Liver (tissue), 7 donors: ENCODE measurements at regions not wholly inside any gene's neighbourhood (a gene's known extent, or its start where the extent isn't known, plus 50 kb on each side); places are given as distances from the start of the nearest gene placed in this dataset.

Experiments
- DNase-seq: peaks from one replicate; pipeline ENCODE4 v3.0.0-alpha.2; 2017; ENCODE audit warnings: low spot score
- H3K27ac ChIP-seq, 2 donors: one replicate each; pipeline ENCODE4 v1.7.0; 2013; ENCODE audit warnings: inconsistent platforms in 2 of 2, low read length in 2 of 2, control low read depth in 1 of 2, low read depth in 1 of 2, mild to moderate bottlenecking in 1 of 2
- H3K27me3 ChIP-seq, 4 donors: one replicate each; pipeline versions ENCODE4 v1.6.1 to v1.7.0; 2013; ENCODE audit warnings: low read length in 3 of 4, inconsistent platforms in 1 of 4, mild to moderate bottlenecking in 1 of 4, moderate library complexity in 1 of 4; ENCODE audit not compliant: control insufficient read depth in 4 of 4, insufficient read depth in 4 of 4
- H3K36me3 ChIP-seq, 4 donors: one replicate each; pipeline versions ENCODE4 v1.6.1 to v1.7.0; 2013; ENCODE audit warnings: low read length in 3 of 4, mild to moderate bottlenecking in 3 of 4, low read depth in 1 of 4, moderate library complexity in 1 of 4; ENCODE audit not compliant: control insufficient read depth in 4 of 4, insufficient read depth in 3 of 4
- H3K4me1 ChIP-seq, 4 donors: one replicate each; pipeline versions ENCODE4 v1.6.1 to v1.7.0; 2013; ENCODE audit warnings: low read length in 3 of 4, mild to moderate bottlenecking in 3 of 4, moderate library complexity in 1 of 4; ENCODE audit not compliant: control insufficient read depth in 4 of 4, insufficient read depth in 4 of 4
- H3K4me3 ChIP-seq, 3 donors: one replicate each; pipeline versions ENCODE4 v1.6.1 to v1.7.0; 2013; ENCODE audit warnings: low read length in 3 of 3, control low read depth in 1 of 3, low read depth in 1 of 3, mild to moderate bottlenecking in 1 of 3
- H3K9ac ChIP-seq, 2 donors: one replicate each; pipeline ENCODE4 v1.7.0; 2013; ENCODE audit warnings: low read length in 2 of 2, mild to moderate bottlenecking in 2 of 2, moderate library complexity in 2 of 2, control low read depth in 1 of 2, low read depth in 1 of 2
- H3K9me3 ChIP-seq, 4 donors: one replicate each; pipeline versions ENCODE4 v1.6.1 to v1.7.0; 2013; ENCODE audit warnings: low read length in 3 of 4; ENCODE audit not compliant: control insufficient read depth in 4 of 4
- EGR1 ChIP-seq, 2 donors: IDR thresholded peaks; 2 replicates each; pipeline ENCODE4 v1.6.1; 2016 to 2018; ENCODE audit warnings: antibody characterized with exemption in 2 of 2, low read depth in 2 of 2
- FOXA1 ChIP-seq: IDR thresholded peaks from 2 replicates; pipeline ENCODE4 v1.6.1; 2016; ENCODE audit warnings: antibody characterized with exemption
- FOXA2 ChIP-seq: IDR thresholded peaks from 2 replicates; pipeline ENCODE4 v1.6.1; 2016; ENCODE audit warnings: antibody characterized with exemption
- GABPA ChIP-seq, 2 donors: IDR thresholded peaks in 1 of 2; conservative IDR thresholded peaks in 1 of 2; 2 replicates each; pipeline ENCODE4 v1.6.1; 2016; ENCODE audit warnings: antibody characterized with exemption in 2 of 2, mild to moderate bottlenecking in 1 of 2, moderate library complexity in 1 of 2
- HNF4A ChIP-seq, 2 donors: conservative IDR thresholded peaks; 2 replicates each; pipeline ENCODE4 v1.6.1; 2016; ENCODE audit warnings: antibody characterized with exemption in 2 of 2, mild to moderate bottlenecking in 2 of 2
- HNF4G ChIP-seq: IDR thresholded peaks from 2 replicates; pipeline ENCODE4 v1.6.1; 2016; ENCODE audit warnings: antibody characterized with exemption
- JUND ChIP-seq, 2 donors: IDR thresholded peaks; 2 replicates each; pipeline ENCODE4 v1.6.1; 2016; ENCODE audit warnings: antibody characterized with exemption in 2 of 2
- NR2F2 ChIP-seq: IDR thresholded peaks from 2 replicates; pipeline ENCODE4 v1.6.1; 2016; ENCODE audit warnings: antibody characterized with exemption
- RAD21 ChIP-seq, 2 donors: IDR thresholded peaks; 2 replicates each; pipeline ENCODE4 v1.6.1; 2016; ENCODE audit warnings: antibody characterized with exemption in 2 of 2, mild to moderate bottlenecking in 2 of 2
- RXRA ChIP-seq, 2 donors: IDR thresholded peaks; 2 replicates each; pipeline ENCODE4 v1.6.1; 2017 to 2018; ENCODE audit warnings: antibody characterized with exemption in 2 of 2, mild to moderate bottlenecking in 1 of 2
- SP1 ChIP-seq: IDR thresholded peaks from 2 replicates; pipeline ENCODE4 v1.6.1; 2018; ENCODE audit warnings: antibody characterized with exemption, mild to moderate bottlenecking
- TAF1 ChIP-seq: conservative IDR thresholded peaks from 2 replicates; pipeline ENCODE4 v1.6.1; 2016; ENCODE audit warnings: antibody characterized with exemption, mild to moderate bottlenecking
- YY1 ChIP-seq: IDR thresholded peaks from 2 replicates; pipeline ENCODE4 v1.6.1; 2016; ENCODE audit warnings: antibody characterized with exemption, mild to moderate bottlenecking
- TF ChIP-seq, protein P1 (sequence below): fragments of 150-350 bp; IDR thresholded peaks from 2 replicates; pipeline ENCODE4 v1.5.1; 2017; ENCODE audit warnings: improper control_type of control experiment, low read depth, low read length; ENCODE audit not compliant: missing input control
- TF ChIP-seq, protein P2 (sequence below): IDR thresholded peaks from 2 replicates; pipeline ENCODE4 v1.6.1; 2016; ENCODE audit warnings: antibody characterized with exemption
- TF ChIP-seq, protein P3 (sequence below): IDR thresholded peaks from 2 replicates; pipeline ENCODE4 v1.6.1; 2016; ENCODE audit warnings: antibody characterized with exemption
- TF ChIP-seq, protein P4 (sequence below): IDR thresholded peaks from 2 replicates; pipeline ENCODE4 v1.6.1; 2016; ENCODE audit warnings: antibody characterized with exemption
- TF ChIP-seq, protein P5 (sequence below): IDR thresholded peaks from 2 replicates; pipeline ENCODE4 v1.6.1; 2016; ENCODE audit warnings: antibody characterized with exemption, mild to moderate bottlenecking
- donor health status: healthy.
- donor health status: healthy.
- donor health status: healthy.
- donor health status: healthy.

DNA sequence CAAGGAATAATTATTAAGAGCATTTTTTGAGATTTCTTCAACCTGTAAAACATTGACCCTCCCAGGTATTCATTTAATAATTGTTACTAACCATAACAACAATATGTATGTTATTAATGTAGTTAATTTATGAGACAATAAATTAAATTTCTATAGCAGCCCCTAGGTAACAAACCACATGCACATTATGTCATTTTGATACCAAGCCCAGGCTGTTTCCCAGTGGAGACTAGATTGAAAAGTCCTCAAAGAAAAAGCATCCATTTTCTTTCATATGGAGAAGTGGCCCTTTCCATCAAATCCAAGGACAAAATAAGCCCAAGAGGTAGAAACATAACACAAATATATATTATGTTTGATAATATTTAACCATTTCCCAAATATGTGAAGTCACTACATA lies 104.3 kb upstream of the GK2 start:
- TF ChIP-seq RAD21 (IDR thresholded peaks at IDR 0.05) (no peak), TAF1 (no peak), HNF4A (conservative IDR thresholded peaks at IDR 0.05) (no peak), EGR1 (IDR thresholded peaks at IDR 0.05; ENCODE audit: low read depth in 2 of 2) (no peak), FOXA2 (no peak), SP1 (no peak), FOXA1 (no peak), HNF4G (no peak)
- TF ChIP-seq, protein P1, sequence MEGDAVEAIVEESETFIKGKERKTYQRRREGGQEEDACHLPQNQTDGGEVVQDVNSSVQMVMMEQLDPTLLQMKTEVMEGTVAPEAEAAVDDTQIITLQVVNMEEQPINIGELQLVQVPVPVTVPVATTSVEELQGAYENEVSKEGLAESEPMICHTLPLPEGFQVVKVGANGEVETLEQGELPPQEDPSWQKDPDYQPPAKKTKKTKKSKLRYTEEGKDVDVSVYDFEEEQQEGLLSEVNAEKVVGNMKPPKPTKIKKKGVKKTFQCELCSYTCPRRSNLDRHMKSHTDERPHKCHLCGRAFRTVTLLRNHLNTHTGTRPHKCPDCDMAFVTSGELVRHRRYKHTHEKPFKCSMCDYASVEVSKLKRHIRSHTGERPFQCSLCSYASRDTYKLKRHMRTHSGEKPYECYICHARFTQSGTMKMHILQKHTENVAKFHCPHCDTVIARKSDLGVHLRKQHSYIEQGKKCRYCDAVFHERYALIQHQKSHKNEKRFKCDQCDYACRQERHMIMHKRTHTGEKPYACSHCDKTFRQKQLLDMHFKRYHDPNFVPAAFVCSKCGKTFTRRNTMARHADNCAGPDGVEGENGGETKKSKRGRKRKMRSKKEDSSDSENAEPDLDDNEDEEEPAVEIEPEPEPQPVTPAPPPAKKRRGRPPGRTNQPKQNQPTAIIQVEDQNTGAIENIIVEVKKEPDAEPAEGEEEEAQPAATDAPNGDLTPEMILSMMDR = no peak
- TF ChIP-seq, protein P2, sequence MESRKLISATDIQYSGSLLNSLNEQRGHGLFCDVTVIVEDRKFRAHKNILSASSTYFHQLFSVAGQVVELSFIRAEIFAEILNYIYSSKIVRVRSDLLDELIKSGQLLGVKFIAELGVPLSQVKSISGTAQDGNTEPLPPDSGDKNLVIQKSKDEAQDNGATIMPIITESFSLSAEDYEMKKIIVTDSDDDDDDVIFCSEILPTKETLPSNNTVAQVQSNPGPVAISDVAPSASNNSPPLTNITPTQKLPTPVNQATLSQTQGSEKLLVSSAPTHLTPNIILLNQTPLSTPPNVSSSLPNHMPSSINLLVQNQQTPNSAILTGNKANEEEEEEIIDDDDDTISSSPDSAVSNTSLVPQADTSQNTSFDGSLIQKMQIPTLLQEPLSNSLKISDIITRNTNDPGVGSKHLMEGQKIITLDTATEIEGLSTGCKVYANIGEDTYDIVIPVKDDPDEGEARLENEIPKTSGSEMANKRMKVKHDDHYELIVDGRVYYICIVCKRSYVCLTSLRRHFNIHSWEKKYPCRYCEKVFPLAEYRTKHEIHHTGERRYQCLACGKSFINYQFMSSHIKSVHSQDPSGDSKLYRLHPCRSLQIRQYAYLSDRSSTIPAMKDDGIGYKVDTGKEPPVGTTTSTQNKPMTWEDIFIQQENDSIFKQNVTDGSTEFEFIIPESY = no peak
- H3K9me3 ChIP-seq = no peaks in the 10 kb centered on the region
- H3K27me3 ChIP-seq = no peaks in the 10 kb centered on the region
- H3K4me1 ChIP-seq = no peaks in the 10 kb centered on the region
- no peak overlapping the region for H3K4me3 ChIP-seq
- H3K9ac ChIP-seq = no peak overlapping the region
- no peak for DNase-seq
- no peaks in the 10 kb centered on the region for H3K36me3 ChIP-seq
- no peak overlapping the region for H3K27ac ChIP-seq

DNA sequence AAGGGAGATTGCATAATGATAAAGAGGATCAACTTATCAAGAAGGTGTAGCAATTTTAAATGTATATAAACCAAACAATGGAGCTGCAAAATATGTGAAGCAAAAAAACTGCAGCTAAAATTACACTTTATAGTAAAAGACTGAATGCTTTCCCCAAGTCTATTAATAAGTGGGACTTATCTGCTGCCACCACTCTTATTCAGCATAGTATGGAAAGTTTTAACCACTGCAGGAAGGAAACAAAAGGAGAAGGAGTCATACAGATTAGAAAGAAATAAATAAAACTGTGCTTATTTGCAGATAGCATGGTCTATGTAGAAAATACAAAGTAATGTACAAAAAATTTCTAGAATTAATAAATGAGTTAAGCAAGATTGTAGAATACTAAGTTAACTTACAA lies 94.1 kb upstream of the GK2 start:
- no peak for DNase-seq
- Histone ChIP-seq H3K36me3 (no peaks in the 10 kb centered on the region), H3K9me3 (no peaks in the 10 kb centered on the region), H3K4me3 (no peak overlapping the region), H3K27ac (no peak overlapping the region), H3K4me1 (no peaks in the 10 kb centered on the region), H3K27me3 (no peaks in the 10 kb centered on the region), H3K9ac (no peak overlapping the region)
- no peak for TF ChIP-seq FOXA1
- no peak for TF ChIP-seq SP1
- TF ChIP-seq, protein P3, sequence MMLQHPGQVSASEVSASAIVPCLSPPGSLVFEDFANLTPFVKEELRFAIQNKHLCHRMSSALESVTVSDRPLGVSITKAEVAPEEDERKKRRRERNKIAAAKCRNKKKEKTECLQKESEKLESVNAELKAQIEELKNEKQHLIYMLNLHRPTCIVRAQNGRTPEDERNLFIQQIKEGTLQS = no peak
- TF ChIP-seq HNF4G = no peak
- TF ChIP-seq RXRA (IDR thresholded peaks at IDR 0.05) = no peak
- no peak for TF ChIP-seq NR2F2
- TF ChIP-seq, protein P1 = no peak
- TF ChIP-seq, protein P4, sequence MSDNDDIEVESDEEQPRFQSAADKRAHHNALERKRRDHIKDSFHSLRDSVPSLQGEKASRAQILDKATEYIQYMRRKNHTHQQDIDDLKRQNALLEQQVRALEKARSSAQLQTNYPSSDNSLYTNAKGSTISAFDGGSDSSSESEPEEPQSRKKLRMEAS = no peak
- no peak for TF ChIP-seq HNF4A (conservative IDR thresholded peaks at IDR 0.05)
- no peak for TF ChIP-seq RAD21 (IDR thresholded peaks at IDR 0.05)
- TF ChIP-seq, protein P2 = no peak
- TF ChIP-seq, protein P5, sequence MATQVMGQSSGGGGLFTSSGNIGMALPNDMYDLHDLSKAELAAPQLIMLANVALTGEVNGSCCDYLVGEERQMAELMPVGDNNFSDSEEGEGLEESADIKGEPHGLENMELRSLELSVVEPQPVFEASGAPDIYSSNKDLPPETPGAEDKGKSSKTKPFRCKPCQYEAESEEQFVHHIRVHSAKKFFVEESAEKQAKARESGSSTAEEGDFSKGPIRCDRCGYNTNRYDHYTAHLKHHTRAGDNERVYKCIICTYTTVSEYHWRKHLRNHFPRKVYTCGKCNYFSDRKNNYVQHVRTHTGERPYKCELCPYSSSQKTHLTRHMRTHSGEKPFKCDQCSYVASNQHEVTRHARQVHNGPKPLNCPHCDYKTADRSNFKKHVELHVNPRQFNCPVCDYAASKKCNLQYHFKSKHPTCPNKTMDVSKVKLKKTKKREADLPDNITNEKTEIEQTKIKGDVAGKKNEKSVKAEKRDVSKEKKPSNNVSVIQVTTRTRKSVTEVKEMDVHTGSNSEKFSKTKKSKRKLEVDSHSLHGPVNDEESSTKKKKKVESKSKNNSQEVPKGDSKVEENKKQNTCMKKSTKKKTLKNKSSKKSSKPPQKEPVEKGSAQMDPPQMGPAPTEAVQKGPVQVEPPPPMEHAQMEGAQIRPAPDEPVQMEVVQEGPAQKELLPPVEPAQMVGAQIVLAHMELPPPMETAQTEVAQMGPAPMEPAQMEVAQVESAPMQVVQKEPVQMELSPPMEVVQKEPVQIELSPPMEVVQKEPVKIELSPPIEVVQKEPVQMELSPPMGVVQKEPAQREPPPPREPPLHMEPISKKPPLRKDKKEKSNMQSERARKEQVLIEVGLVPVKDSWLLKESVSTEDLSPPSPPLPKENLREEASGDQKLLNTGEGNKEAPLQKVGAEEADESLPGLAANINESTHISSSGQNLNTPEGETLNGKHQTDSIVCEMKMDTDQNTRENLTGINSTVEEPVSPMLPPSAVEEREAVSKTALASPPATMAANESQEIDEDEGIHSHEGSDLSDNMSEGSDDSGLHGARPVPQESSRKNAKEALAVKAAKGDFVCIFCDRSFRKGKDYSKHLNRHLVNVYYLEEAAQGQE = no peak
- TF ChIP-seq FOXA2 = no peak
- no peak for TF ChIP-seq JUND (IDR thresholded peaks at IDR 0.05)
- TF ChIP-seq TAF1 = no peak
- no peak for TF ChIP-seq GABPA (IDR thresholded peaks at IDR 0.05 in 1 of 2, conservative IDR thresholded peaks at IDR 0.05 in 1 of 2)
- TF ChIP-seq YY1 = no peak
